Gastroesophageal sphincter (tissue), 3 donors: ENCODE measurements at regions not wholly inside any gene's neighbourhood (a gene's known extent, or its start where the extent isn't known, plus 50 kb on each side); places are given as distances from the start of the nearest gene placed in this dataset.

Experiments used
- CTCF ChIP-seq, 4 experiments: fragments of 200-600 bp in 2 of 4; fragments of 450-650 bp in 2 of 4; sonication (generic) in 1 of 4; IDR thresholded peaks; one replicate each; pipeline ENCODE4 v1.5.1; 2017 to 2019; ENCODE audit warnings: antibody characterized with exemption in 4 of 4, mild to moderate bottlenecking in 2 of 4, moderate library complexity in 2 of 4
- POLR2A ChIP-seq, 2 donors: fragments of 450-650 bp; IDR thresholded peaks; one replicate each; pipeline ENCODE4 v1.6.1; 2017; ENCODE audit warnings: antibody characterized with exemption in 2 of 2, mild to moderate bottlenecking in 2 of 2, moderate library complexity in 1 of 2
- POLR2AphosphoS5 ChIP-seq: sonication (generic); formaldehyde crosslinking; IDR thresholded peaks from one replicate; pipeline ENCODE4 v1.6.1; 2017; ENCODE audit warnings: antibody characterized with exemption

GRCh38 chr4:115515772-115516171 is 402.4 kb upstream of the NDST4 start:
- TF ChIP-seq CTCF (IDR thresholded peaks at IDR 0.05) (no peak), POLR2A (IDR thresholded peaks at IDR 0.05) (no peak), POLR2AphosphoS5 (no peak)
